DND-41 (cell line): ENCODE measurements at regions not wholly inside any gene's neighbourhood (a gene's known extent, or its start where the extent isn't known, plus 50 kb on each side); places are given as distances from the start of the nearest gene placed in this dataset.
A peak's percentile ranks its signal among the peaks of the same experiment; 100 is the strongest.
"Not testable (repeated sequence)": the region's sequence is repeated elsewhere in the genome, so short reads cannot be mapped to it uniquely, and the experiment has no call there.

Experiments used
- ATAC-seq: fragments of 200-7000 bp; cut with Tn5 transposase; 3 replicates; pipeline ENCODE4 v1.9.1; 2021; ENCODE audit warnings: low read depth; ENCODE audit not compliant: insufficient read depth
- DNase-seq: peaks from one replicate; pipeline ENCODE4 v3.0.0-alpha.2; 2020
- H2AFZ ChIP-seq: 2 replicates; pipeline ENCODE4 v1.6.0; 2012; ENCODE audit warnings: low read depth, low read length
- H3K27ac ChIP-seq: 2 replicates; pipeline ENCODE4 v1.5.1; 2012; ENCODE audit warnings: low read length, inconsistent platforms
- H3K27me3 ChIP-seq: fragments of 200-600 bp; sonication (generic); 2 replicates; pipeline ENCODE4 v1.6.0; 2012; ENCODE audit warnings: low read length, mild to moderate bottlenecking, inconsistent platforms; ENCODE audit not compliant: insufficient read depth, poor library complexity
- H3K36me3 ChIP-seq: 2 replicates; pipeline ENCODE4 v1.5.1; 2012; ENCODE audit warnings: low read length, inconsistent platforms; ENCODE audit not compliant: insufficient read depth
- H3K4me1 ChIP-seq: 2 replicates; pipeline ENCODE4 v1.5.1; 2012; ENCODE audit warnings: mild to moderate bottlenecking, low read length; ENCODE audit not compliant: insufficient read depth
- H3K4me2 ChIP-seq: 2 replicates; pipeline ENCODE4 v1.6.0; 2012; ENCODE audit warnings: mild to moderate bottlenecking, moderate library complexity, low read length, inconsistent platforms; ENCODE audit not compliant: insufficient read depth
- H3K4me3 ChIP-seq, 2 experiments: fragments of 200-600 bp in 1 of 2; shearing (Covaris generic) in 1 of 2; 2 replicates each; pipeline ENCODE4 v1.5.1; 2012 to 2016; ENCODE audit warnings: inconsistent platforms in 2 of 2, low read length in 2 of 2, mild to moderate bottlenecking in 2 of 2, low read depth in 1 of 2, moderate library complexity in 1 of 2
- H3K79me2 ChIP-seq: 2 replicates; pipeline ENCODE4 v1.6.0; 2012; ENCODE audit warnings: low read length, inconsistent platforms; ENCODE audit not compliant: insufficient read depth
- H3K9ac ChIP-seq: 2 replicates; pipeline ENCODE4 v1.6.0; 2012; ENCODE audit warnings: low read depth, mild to moderate bottlenecking, inconsistent platforms, low read length, moderate library complexity
- H3K9me3 ChIP-seq: 2 replicates; pipeline ENCODE4 v1.5.1; 2012; ENCODE audit warnings: low read length, moderate library complexity, mild to moderate bottlenecking, inconsistent platforms; ENCODE audit not compliant: insufficient read depth, severe bottlenecking
- H4K20me1 ChIP-seq: 2 replicates; pipeline ENCODE4 v1.6.0; 2012; ENCODE audit warnings: low read length; ENCODE audit not compliant: insufficient read depth
- CTCF ChIP-seq: IDR thresholded peaks from 2 replicates; pipeline ENCODE4 v1.5.1; 2012; ENCODE audit warnings: borderline replicate concordance, low read length, moderate library complexity, mild to moderate bottlenecking; ENCODE audit not compliant: poor library complexity, severe bottlenecking; ENCODE audit errors: extremely low read depth

GRCh38 chr12:8390001-8390777 lies 65.6 kb upstream of the CLEC6A start:
- not testable (repeated sequence) for H4K20me1 ChIP-seq, H3K27me3 ChIP-seq, H3K9ac ChIP-seq, H2AFZ ChIP-seq, H3K79me2 ChIP-seq, H3K36me3 ChIP-seq, H3K9me3 ChIP-seq, H3K27ac ChIP-seq, H3K4me1 ChIP-seq
- ATAC-seq (peak; percentile 94), DNase-seq (peak; percentile 60)
- Histone ChIP-seq H3K4me3 (peak overlapping the region in 1 of 2 experiments; percentile 27; a peak in 1 of 4 replicates), H3K4me2 (peak overlapping the region; percentile 54)
- TF ChIP-seq CTCF: peak; percentile 79

GRCh38 chr12:8396225-8397071 lies 59.3 kb upstream of the CLEC6A start:
- TF ChIP-seq CTCF: peak; percentile 74
- Histone ChIP-seq H3K4me3 (peak overlapping the region in 1 of 2 experiments; percentile 51; a peak in 2 of 4 replicates), H3K9ac (peak overlapping the region; percentile 40; the same call in 1 of the 2 replicates), H3K4me2 (peak overlapping the region; percentile 77), H2AFZ (peak overlapping the region; percentile 72)
- H3K4me1 ChIP-seq, H3K79me2 ChIP-seq, H3K9me3 ChIP-seq, H4K20me1 ChIP-seq, H3K36me3 ChIP-seq, H3K27me3 ChIP-seq, H3K27ac ChIP-seq: not testable (repeated sequence)
- peak; percentile 100 for ATAC-seq
- DNase-seq: peak; percentile 61

GRCh38 chr12:8397378-8397777 lies 58.4 kb upstream of the CLEC6A start:
- not testable (repeated sequence) for H3K27me3 ChIP-seq, H3K27ac ChIP-seq, H4K20me1 ChIP-seq, H3K9me3 ChIP-seq, H3K79me2 ChIP-seq, H3K4me3 ChIP-seq, H3K9ac ChIP-seq, ATAC-seq, DNase-seq, H3K4me1 ChIP-seq, H3K4me2 ChIP-seq, H3K36me3 ChIP-seq, H2AFZ ChIP-seq

- not testable (repeated sequence) for H3K4me1 ChIP-seq, H3K79me2 ChIP-seq, H3K36me3 ChIP-seq, H3K4me3 ChIP-seq, H3K9ac ChIP-seq, H3K27me3 ChIP-seq, H3K27ac ChIP-seq, H4K20me1 ChIP-seq, ATAC-seq, DNase-seq, H2AFZ ChIP-seq, H3K9me3 ChIP-seq, H3K4me2 ChIP-seq
Observed at GRCh38 chr12:8399496-8400034, 56.2 kb upstream of the CLEC6A start.

GRCh38 chr12:8403834-8404233 lies 51.9 kb upstream of the CLEC6A start:
- H3K27ac ChIP-seq, H4K20me1 ChIP-seq, H3K79me2 ChIP-seq, H3K4me1 ChIP-seq, H3K9ac ChIP-seq, H3K4me2 ChIP-seq, H3K27me3 ChIP-seq, H3K4me3 ChIP-seq, H3K36me3 ChIP-seq, H2AFZ ChIP-seq, H3K9me3 ChIP-seq, DNase-seq, ATAC-seq: not testable (repeated sequence)

GRCh38 chr12:8404341-8404740 lies 51.4 kb upstream of the CLEC6A start:
- H3K9ac ChIP-seq, H3K36me3 ChIP-seq, H3K27ac ChIP-seq, H2AFZ ChIP-seq, H4K20me1 ChIP-seq, H3K4me1 ChIP-seq, H3K4me2 ChIP-seq, DNase-seq, H3K79me2 ChIP-seq, ATAC-seq, H3K27me3 ChIP-seq, H3K4me3 ChIP-seq, H3K9me3 ChIP-seq: not testable (repeated sequence)
